GM21423 (cell line): ENCODE measurements at regions not wholly inside any gene's neighbourhood (a gene's known extent, or its start where the extent isn't known, plus 50 kb on each side); places are given as distances from the start of the nearest gene placed in this dataset.

Experiments
- ATAC-seq: cut with Tn5 transposase; IDR thresholded peaks from one replicate; pipeline ENCODE4 v1.9.1; 2021; ENCODE audit warnings: mild to moderate bottlenecking, moderate library complexity; ENCODE audit not compliant: unreplicated experiment

- ATAC-seq: no peak
Observed at GRCh38 chr3:187947927-187948682, 202.8 kb upstream of the BCL6 start.

- no peak for ATAC-seq
Observed at GRCh38 chr3:187949093-187949820, 204.0 kb upstream of the BCL6 start.

GRCh38 chr3:187950671-187951070 is 203.3 kb upstream of the LPP start:
- no peak for ATAC-seq

GRCh38 chr3:187951452-187952190 is 202.3 kb upstream of the LPP start:
- ATAC-seq: no peak

- no peak for ATAC-seq
Observed at GRCh38 chr3:187952849-187953248, 201.1 kb upstream of the LPP start.

- no peak for ATAC-seq
Observed at GRCh38 chr3:187954516-187954872, 199.5 kb upstream of the LPP start.

- ATAC-seq: no peak
Observed at GRCh38 chr3:187954873-187955586, 198.9 kb upstream of the LPP start.

- no peak for ATAC-seq
Observed at GRCh38 chr3:187955587-187955952, 198.4 kb upstream of the LPP start.

GRCh38 chr3:187957165-187957581 is 196.8 kb upstream of the LPP start:
- no peak for ATAC-seq

GRCh38 chr3:187957582-187957981 is 196.4 kb upstream of the LPP start:
- ATAC-seq: no peak

- no peak for ATAC-seq
Observed at GRCh38 chr3:187958432-187959003, 195.4 kb upstream of the LPP start.

- no peak for ATAC-seq
Observed at GRCh38 chr3:187960820-187961219, 193.1 kb upstream of the LPP start.

- no peak for ATAC-seq
Observed at GRCh38 chr3:187961366-187961765, 192.6 kb upstream of the LPP start.

GRCh38 chr3:187963003-187963676 is 190.8 kb upstream of the LPP start:
- ATAC-seq: no peak

GRCh38 chr3:187963677-187964385 is 190.1 kb upstream of the LPP start:
- ATAC-seq: no peak

GRCh38 chr3:187964760-187965159 is 189.2 kb upstream of the LPP start:
- no peak for ATAC-seq

- ATAC-seq: no peak
Observed at GRCh38 chr3:187966096-187966495, 187.9 kb upstream of the LPP start.

- no peak for ATAC-seq
Observed at GRCh38 chr3:187966636-187967406, 187.1 kb upstream of the LPP start.

- ATAC-seq: no peak
Observed at GRCh38 chr3:187967993-187968392, 186.0 kb upstream of the LPP start.
